ENCODE measurements at regions not wholly inside any gene's neighbourhood (a gene's known extent, or its start where the extent isn't known, plus 50 kb on each side); places are given as distances from the start of the nearest gene placed in this dataset.

GRCh38 chr10:125281091-125281490 is 120.7 kb upstream of the CTBP2 start:
- Histone ChIP-seq H4K20me1 (ENCODE audit: control insufficient read depth, insufficient read depth) (no peaks in the 10 kb centered on the region), H3K9ac (ENCODE audit: control insufficient read depth, insufficient read depth, low read length) (no peak overlapping the region), H3K4me2 (ENCODE audit: control insufficient read depth, insufficient read depth) (no peak overlapping the region), H3K4me1 (ENCODE audit: control insufficient read depth, insufficient read depth, low read length) (no peaks in the 10 kb centered on the region), H3K79me2 (ENCODE audit: control insufficient read depth, insufficient read depth, low read length) (no peaks in the 10 kb centered on the region), H3K9me3 (replicated peaks; ENCODE audit: control insufficient read depth, insufficient read depth, low read length) (no peaks in the 10 kb centered on the region; the same call in 2 of the 3 replicates), H2AFZ (ENCODE audit: control insufficient read depth, low read depth, low read length) (no peak overlapping the region), H3K27ac (ENCODE audit: control insufficient read depth, insufficient read depth) (no peak overlapping the region), H3K27me3 (replicated peaks in 1 of 2; ENCODE audit: control insufficient read depth in 2 of 2, insufficient read depth in 2 of 2, low read length in 1 of 2) (no peaks in the 10 kb centered on the region), H3K36me3 (ENCODE audit: control insufficient read depth in 2 of 2, insufficient read depth in 2 of 2, low read length in 1 of 2) (no peaks in the 10 kb centered on the region), H3K4me3 (no peak overlapping the region)
- ATAC-seq (no peak), FAIRE-seq (no peak), DNase-seq (ENCODE audit: low read depth, low spot score) (no peak)
- ChIA-PET RAD21 (ENCODE audit: unreplicated experiment) (no interaction called here), SMC1A (ENCODE audit: uncharacterized antibody, unreplicated experiment) (no interaction called here), POLR2A (no interaction called here), CTCF (no interaction called here)
- intact Hi-C loops (cut with micrococcal nuclease; ENCODE audit: unreplicated experiment) (no loop called here), in situ Hi-C loops (cut with MboI) (no loop called here)
- 30% methylated on average over 6 of the region's 6 CpGs for WGBS (ENCODE audit: insufficient coverage, insufficient replicate concordance, low lambda C conversion rate, missing lambda C conversion rate)
- BruUV-seq (replicated peaks), result no TSS peak
- TF ChIP-seq NR2F1 (conservative IDR thresholded peaks at IDR 0.05) (no peak), PML (IDR thresholded peaks at IDR 0.05; ENCODE audit: low read length) (no peak), RCOR1 (conservative IDR thresholded peaks at IDR 0.05; ENCODE audit: low read depth, low read length) (no peak), SMC3 (IDR thresholded peaks at IDR 0.05; ENCODE audit: borderline replicate concordance, low read length) (no peak), PKNOX1 (IDR thresholded peaks at IDR 0.05) (no peak), MEF2A (IDR thresholded peaks at IDR 0.05; ENCODE audit: insufficient read depth, low read depth, low read length) (no peak), CBFB (IDR thresholded peaks at IDR 0.05; ENCODE audit: low read depth) (no peak), ZBED1 (IDR thresholded peaks at IDR 0.05; ENCODE audit: borderline replicate concordance) (no peak), MLLT1 (IDR thresholded peaks at IDR 0.05) (no peak), TAF1 (IDR thresholded peaks at IDR 0.05; ENCODE audit: borderline replicate concordance, low read depth, low read length) (no peak), NFYB (IDR thresholded peaks at IDR 0.05; ENCODE audit: insufficient read depth, low read depth, low read length) (no peak), MTA3 (IDR thresholded peaks at IDR 0.05; ENCODE audit: borderline replicate concordance, low read length) (no peak), RUNX3 (IDR thresholded peaks at IDR 0.05; ENCODE audit: low read length) (no peak), STAT1 (conservative IDR thresholded peaks at IDR 0.05) (no peak), ZBTB4 (CRISPR knock-in tag; IDR thresholded peaks at IDR 0.05) (no peak), RELA (IDR thresholded peaks at IDR 0.05; ENCODE audit: borderline replicate concordance, partially characterized antibody) (no peak), ZNF217 (IDR thresholded peaks at IDR 0.05) (no peak), HDAC2 (IDR thresholded peaks at IDR 0.05) (no peak), NBN (IDR thresholded peaks at IDR 0.05) (no peak)
